GM13977 (cell line): ENCODE measurements at regions not wholly inside any gene's neighbourhood (a gene's known extent, or its start where the extent isn't known, plus 50 kb on each side); places are given as distances from the start of the nearest gene placed in this dataset.

Experiments
- DNase-seq: peaks from one replicate; pipeline ENCODE4 v3.0.0; 2012; ENCODE audit warnings: low spot score
- in situ Hi-C: fragments of 300-500 bp; cut with MboI; formaldehyde crosslinking; loops from one replicate; pipeline ENCODE4 v1.12.0; 2022; ENCODE audit warnings: low sequenced_read_pairs, low pct_unique_long_range_greater_than_20kb, mixed read lengths, inconsistent platforms; ENCODE audit not compliant: unreplicated experiment
- TF ChIP-seq, protein P1 (sequence below): IDR thresholded peaks from 2 replicates; pipeline ENCODE4 v1.5.1; 2012; ENCODE audit warnings: mild to moderate bottlenecking, control low read depth; ENCODE audit not compliant: insufficient read depth; ENCODE audit errors: extremely low read depth, missing control alignments

- in situ Hi-C loops, result no loop called here
- TF ChIP-seq, protein P1, sequence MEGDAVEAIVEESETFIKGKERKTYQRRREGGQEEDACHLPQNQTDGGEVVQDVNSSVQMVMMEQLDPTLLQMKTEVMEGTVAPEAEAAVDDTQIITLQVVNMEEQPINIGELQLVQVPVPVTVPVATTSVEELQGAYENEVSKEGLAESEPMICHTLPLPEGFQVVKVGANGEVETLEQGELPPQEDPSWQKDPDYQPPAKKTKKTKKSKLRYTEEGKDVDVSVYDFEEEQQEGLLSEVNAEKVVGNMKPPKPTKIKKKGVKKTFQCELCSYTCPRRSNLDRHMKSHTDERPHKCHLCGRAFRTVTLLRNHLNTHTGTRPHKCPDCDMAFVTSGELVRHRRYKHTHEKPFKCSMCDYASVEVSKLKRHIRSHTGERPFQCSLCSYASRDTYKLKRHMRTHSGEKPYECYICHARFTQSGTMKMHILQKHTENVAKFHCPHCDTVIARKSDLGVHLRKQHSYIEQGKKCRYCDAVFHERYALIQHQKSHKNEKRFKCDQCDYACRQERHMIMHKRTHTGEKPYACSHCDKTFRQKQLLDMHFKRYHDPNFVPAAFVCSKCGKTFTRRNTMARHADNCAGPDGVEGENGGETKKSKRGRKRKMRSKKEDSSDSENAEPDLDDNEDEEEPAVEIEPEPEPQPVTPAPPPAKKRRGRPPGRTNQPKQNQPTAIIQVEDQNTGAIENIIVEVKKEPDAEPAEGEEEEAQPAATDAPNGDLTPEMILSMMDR, result no peak
- DNase-seq, result no peak
These were observed 257.9 kb upstream of the ATP5MC3 start for GRCh38 chr2:175439416-175439815.

GRCh38 chr2:175437167-175437566 lies 255.7 kb upstream of the ATP5MC3 start:
- DNase-seq, result no peak
- TF ChIP-seq, protein P1, result no peak
- in situ Hi-C loops, result no loop called here

DNA sequence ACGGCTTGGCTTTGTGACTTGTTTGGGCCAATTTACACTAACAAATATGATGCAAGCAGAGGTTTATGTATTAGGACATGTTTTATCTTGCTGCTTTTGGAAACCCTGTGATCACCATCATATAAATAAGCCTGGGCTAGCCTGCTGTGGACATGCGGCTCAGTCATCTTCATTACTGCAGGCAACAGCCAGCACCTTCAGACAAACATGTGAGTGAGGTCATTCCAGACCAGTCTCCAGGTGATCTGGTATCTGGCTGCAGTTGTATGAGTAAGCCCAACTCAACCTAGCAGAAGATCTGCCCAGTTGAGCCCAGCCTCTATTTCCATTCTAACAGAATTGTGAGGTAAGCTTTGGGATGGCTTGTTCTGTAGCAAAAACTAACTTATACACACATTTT lies 254.6 kb upstream of the ATP5MC3 start:
- TF ChIP-seq, protein P1, result no peak
- DNase-seq, result no peak
- in situ Hi-C loops, result no loop called here

GRCh38 chr2:175435012-175435411 lies 253.5 kb upstream of the ATP5MC3 start:
- TF ChIP-seq, protein P1, result no peak

GRCh38 chr2:175432793-175433192 lies 251.3 kb upstream of the ATP5MC3 start:
- in situ Hi-C loops, result no loop called here
- TF ChIP-seq, protein P1, result no peak
- no peak for DNase-seq

More at GRCh38 chr2:175435012-175435411, 253.5 kb upstream of the ATP5MC3 start:
- DNase-seq, result no peak
- in situ Hi-C loops, result no loop called here

DNA sequence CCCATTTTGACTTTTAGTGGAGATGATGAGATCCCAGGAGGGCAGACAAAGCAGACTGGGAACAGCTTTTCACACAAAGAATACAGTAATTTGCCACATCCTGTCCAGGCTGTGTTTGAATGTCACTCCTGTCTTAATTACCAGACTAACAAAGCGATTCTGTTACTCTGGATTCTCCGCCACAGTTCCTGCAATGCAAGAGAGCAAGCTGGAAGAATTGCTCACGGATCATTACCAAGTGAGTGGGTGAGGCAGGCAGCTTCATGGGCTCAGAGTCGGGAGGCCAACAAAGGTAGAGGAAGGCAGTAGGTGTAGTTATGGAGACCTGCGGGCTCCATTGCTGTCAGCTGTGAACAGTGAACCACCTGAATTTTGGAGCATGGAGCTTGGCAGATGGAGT lies 250.5 kb upstream of the ATP5MC3 start:
- TF ChIP-seq, protein P1, result no peak
- in situ Hi-C loops, result no loop called here
- DNase-seq, result no peak
